ENCODE measurements at regions not wholly inside any gene's neighbourhood (a gene's known extent, or its start where the extent isn't known, plus 50 kb on each side); places are given as distances from the start of the nearest gene placed in this dataset.

- TF ChIP-seq GABPA (IDR thresholded peaks at IDR 0.05; ENCODE audit: borderline replicate concordance, insufficient read depth, low read length) (no peak), FOSL1 (IDR thresholded peaks at IDR 0.05; ENCODE audit: insufficient read depth, low read depth, low read length) (no peak), SP1 (IDR thresholded peaks at IDR 0.05; ENCODE audit: low read depth, low read length) (no peak)
These were observed 114.0 kb upstream of the ARG1 start (continued) for GRCh38 chr6:131459005-131459404.
